ENCODE measurements at regions not wholly inside any gene's neighbourhood (a gene's known extent, or its start where the extent isn't known, plus 50 kb on each side); places are given as distances from the start of the nearest gene placed in this dataset.
"Not testable (repeated sequence)": the region's sequence is repeated elsewhere in the genome, so short reads cannot be mapped to it uniquely, and the experiment has no call there.

DNA sequence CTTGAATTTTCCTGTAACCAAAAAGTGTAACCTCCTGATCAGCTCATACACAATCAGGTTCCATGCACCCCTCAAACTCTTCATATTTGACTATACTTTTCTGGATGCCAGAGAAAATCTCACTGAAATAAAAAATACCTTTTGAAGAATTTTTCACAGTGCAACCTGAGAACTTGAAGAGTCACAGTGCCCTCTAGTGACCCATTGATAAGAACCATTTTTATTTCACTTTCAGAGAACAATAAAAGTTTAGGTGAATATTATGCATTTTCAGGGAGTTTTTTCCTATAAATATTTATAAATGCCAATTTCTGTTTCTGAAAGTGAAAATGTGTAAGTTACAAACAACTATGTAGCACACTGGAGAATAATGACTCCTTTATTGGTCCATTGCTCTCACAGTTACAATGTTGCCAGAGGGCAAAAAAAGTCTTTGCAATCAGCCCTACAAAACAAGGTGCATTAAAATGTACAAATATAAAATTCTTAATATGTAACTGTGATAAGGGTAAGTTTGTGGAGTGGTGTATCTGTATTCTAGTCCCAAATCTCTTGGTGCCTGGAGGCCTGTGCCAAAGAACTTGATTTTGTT lies 153.6 kb upstream of the INTU start:
- Histone ChIP-seq H3K9me3 (no peaks in the 10 kb centered on the region), H3K36me3 (no peaks in the 10 kb centered on the region), H3K4me1 (peaks cover 0 to 14% (median 2%) of the 10 kb centered on the region in 4 donors), H3K4me3 (no peak overlapping the region), H3K27me3 (no peaks in the 10 kb centered on the region), H3K27ac (no peak overlapping the region)
- no peak for DNase-seq
- intact Hi-C loops (cut with DNase I), result no loop called here
- TF ChIP-seq, protein P1, sequence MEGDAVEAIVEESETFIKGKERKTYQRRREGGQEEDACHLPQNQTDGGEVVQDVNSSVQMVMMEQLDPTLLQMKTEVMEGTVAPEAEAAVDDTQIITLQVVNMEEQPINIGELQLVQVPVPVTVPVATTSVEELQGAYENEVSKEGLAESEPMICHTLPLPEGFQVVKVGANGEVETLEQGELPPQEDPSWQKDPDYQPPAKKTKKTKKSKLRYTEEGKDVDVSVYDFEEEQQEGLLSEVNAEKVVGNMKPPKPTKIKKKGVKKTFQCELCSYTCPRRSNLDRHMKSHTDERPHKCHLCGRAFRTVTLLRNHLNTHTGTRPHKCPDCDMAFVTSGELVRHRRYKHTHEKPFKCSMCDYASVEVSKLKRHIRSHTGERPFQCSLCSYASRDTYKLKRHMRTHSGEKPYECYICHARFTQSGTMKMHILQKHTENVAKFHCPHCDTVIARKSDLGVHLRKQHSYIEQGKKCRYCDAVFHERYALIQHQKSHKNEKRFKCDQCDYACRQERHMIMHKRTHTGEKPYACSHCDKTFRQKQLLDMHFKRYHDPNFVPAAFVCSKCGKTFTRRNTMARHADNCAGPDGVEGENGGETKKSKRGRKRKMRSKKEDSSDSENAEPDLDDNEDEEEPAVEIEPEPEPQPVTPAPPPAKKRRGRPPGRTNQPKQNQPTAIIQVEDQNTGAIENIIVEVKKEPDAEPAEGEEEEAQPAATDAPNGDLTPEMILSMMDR (IDR thresholded peaks at IDR 0.05), result peak in 2 of 4 experiments; percentile 27 to 65
- TF ChIP-seq POLR2A (IDR thresholded peaks at IDR 0.05), result no peak
- TF ChIP-seq POLR2AphosphoS5 (IDR thresholded peaks at IDR 0.05), result no peak
- TF ChIP-seq EP300 (IDR thresholded peaks at IDR 0.05), result no peak

DNA sequence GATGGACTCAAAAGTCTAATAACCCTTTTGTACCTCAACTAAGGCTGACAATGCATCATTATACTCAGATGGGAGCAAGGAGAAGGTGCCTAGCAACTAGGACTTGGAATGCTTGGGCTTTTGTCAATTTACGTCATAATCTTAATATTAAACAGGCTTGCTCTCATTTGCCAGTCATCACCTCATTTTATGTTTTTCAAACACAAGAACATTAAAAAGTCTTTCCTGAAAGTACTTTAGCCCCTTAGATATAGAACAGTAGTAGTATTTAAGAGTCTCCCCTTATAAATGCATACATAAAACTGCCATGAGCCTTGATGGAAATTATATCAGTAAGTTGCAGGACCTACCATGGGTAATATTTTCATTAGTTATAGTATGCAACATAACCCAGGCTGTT lies 150.7 kb upstream of the INTU start:
- no peaks in the 10 kb centered on the region for H3K36me3 ChIP-seq
- no peak for DNase-seq
- H3K9me3 ChIP-seq, result no peaks in the 10 kb centered on the region
- 78 to 85% methylated on average over 1 of the region's 1 CpG for WGBS, 2 donors
- H3K4me1 ChIP-seq, result peaks cover 0 to 14% (median 2%) of the 10 kb centered on the region in 4 donors
- H3K27ac ChIP-seq, result no peak overlapping the region
- peak in 1 of 4 donors; percentile 6 for TF ChIP-seq EP300 (IDR thresholded peaks at IDR 0.05)
- TF ChIP-seq POLR2AphosphoS5 (IDR thresholded peaks at IDR 0.05), result peak in 3 of 4 donors; percentile 26 to 79 (median 75)
- TF ChIP-seq POLR2A (IDR thresholded peaks at IDR 0.05), result no peak
- H3K27me3 ChIP-seq, result no peaks in the 10 kb centered on the region
- intact Hi-C loops (cut with DNase I), result no loop called here
- no peak overlapping the region for H3K4me3 ChIP-seq

DNA sequence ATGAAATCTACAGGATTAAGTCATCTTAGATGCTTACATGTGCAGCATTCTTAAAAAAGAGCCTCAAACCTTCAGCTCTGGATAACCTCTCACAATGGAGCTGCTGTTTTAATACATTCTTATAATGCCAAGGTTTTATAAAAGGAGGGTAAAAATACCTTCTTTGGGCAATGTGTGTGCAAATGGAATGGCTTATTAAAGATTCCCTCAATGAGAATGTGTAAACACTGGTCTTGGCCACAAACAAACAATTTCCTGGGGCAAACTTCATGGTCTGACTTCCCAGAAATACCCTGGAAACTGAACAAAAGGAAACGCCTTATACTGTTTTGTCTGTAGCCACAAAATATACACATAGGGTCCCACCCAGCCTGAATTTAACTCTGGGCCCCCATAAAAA lies 148.6 kb upstream of the INTU start:
- 20 to 45% methylated on average over 1 of the region's 1 CpG for WGBS, 2 donors
- intact Hi-C loops (cut with DNase I), result no loop called here

DNA sequence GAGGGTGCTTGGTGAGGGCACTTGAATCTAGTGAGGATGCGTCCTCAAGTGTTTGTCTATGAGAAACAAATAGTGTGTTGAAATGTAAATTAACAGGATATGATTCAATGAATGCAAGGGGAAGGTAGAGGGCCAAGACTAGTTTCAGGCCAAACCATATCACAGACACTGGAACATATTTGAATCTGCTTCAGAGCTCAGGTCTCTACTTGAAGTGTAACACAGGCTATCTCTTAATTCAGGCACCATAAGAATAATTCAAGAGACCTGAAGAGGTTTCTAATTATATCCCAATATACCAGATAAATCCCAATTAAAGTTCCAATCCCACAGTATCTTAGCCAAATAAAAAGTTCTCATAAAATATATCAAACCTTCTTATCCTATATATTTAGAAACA lies 146.5 kb upstream of the INTU start:
- Histone ChIP-seq H3K4me3 (no peak overlapping the region), H3K36me3 (no peaks in the 10 kb centered on the region), H3K27me3 (no peaks in the 10 kb centered on the region), H3K9me3 (no peaks in the 10 kb centered on the region), H3K4me1 (peaks cover 0 to 14% (median 2%) of the 10 kb centered on the region in 4 donors), H3K27ac (no peak overlapping the region)
- DNase-seq, result no peak
- no peak for TF ChIP-seq POLR2AphosphoS5 (IDR thresholded peaks at IDR 0.05)
- TF ChIP-seq POLR2A (IDR thresholded peaks at IDR 0.05), result no peak
- TF ChIP-seq, protein P1 (IDR thresholded peaks at IDR 0.05), result no peak
- TF ChIP-seq EP300 (IDR thresholded peaks at IDR 0.05), result no peak
- WGBS, 2 donors, result 61 to 79% methylated on average over 1 of the region's 1 CpG
- intact Hi-C loops (cut with DNase I), result no loop called here

More for the DNA sequence above, 148.6 kb upstream of the INTU start:
- Histone ChIP-seq H3K4me3 (no peak overlapping the region), H3K27me3 (no peaks in the 10 kb centered on the region), H3K4me1 (peaks cover 0 to 14% (median 2%) of the 10 kb centered on the region in 4 donors), H3K9me3 (no peaks in the 10 kb centered on the region), H3K36me3 (no peaks in the 10 kb centered on the region), H3K27ac (no peak overlapping the region)
- DNase-seq, result no peak
- TF ChIP-seq EP300 (IDR thresholded peaks at IDR 0.05) (no peak), POLR2A (IDR thresholded peaks at IDR 0.05) (no peak), POLR2AphosphoS5 (IDR thresholded peaks at IDR 0.05) (no peak)
- TF ChIP-seq, protein P1 (IDR thresholded peaks at IDR 0.05), result no peak

DNA sequence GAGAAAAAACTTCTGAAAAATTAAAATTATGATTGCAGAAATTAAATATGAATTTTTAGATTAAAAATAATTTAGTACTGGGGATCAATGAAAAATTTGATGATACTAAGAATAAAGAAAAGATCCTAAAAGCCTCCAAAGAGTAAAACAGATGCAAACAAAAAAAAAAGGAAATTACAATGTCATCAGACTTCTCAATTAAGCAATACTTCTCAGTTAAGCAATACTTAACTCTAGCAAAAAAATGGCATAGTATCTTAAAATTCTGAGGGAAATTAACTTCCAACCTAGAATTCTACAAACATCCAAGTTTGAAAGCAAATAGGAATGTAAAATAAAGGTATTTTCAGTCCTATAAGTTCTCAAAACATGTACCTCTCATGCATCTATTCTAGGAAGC lies 141.2 kb upstream of the INTU start:
- H3K9me3 ChIP-seq, result no peaks in the 10 kb centered on the region
- intact Hi-C loops (cut with DNase I), result no loop called here
- H3K27me3 ChIP-seq, result no peaks in the 10 kb centered on the region
- no peak for DNase-seq
- no peak overlapping the region for H3K4me3 ChIP-seq
- H3K27ac ChIP-seq, result no peak overlapping the region
- H3K36me3 ChIP-seq, result no peaks in the 10 kb centered on the region
- TF ChIP-seq POLR2AphosphoS5 (IDR thresholded peaks at IDR 0.05), result no peak
- TF ChIP-seq POLR2A (IDR thresholded peaks at IDR 0.05), result no peak
- TF ChIP-seq, protein P1 (IDR thresholded peaks at IDR 0.05), result no peak
- no peak for TF ChIP-seq EP300 (IDR thresholded peaks at IDR 0.05)
- no peaks in the 10 kb centered on the region for H3K4me1 ChIP-seq

DNA sequence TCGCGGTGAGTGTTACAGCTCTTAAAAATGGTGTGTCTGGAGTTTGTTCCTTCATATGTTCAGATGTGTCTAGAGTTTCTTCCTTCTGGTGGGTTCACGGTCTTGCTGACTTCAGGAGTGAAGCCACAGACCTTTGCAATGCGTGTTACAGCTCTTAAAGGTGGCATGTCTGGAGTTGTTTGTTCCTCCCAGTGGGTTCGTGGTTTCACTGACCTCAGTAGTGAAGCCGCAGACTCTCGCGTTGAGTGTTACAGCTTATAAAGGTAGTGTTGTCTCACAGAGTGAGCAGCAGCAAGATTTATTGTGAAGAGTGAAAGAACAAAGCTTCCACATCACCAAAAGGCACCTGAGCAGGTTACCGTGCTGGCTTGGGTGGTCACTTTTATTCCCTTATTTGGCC lies 135.9 kb upstream of the INTU start:
- H3K4me3 ChIP-seq; H3K9me3 ChIP-seq; H3K4me1 ChIP-seq; H3K36me3 ChIP-seq; H3K27ac ChIP-seq; intact Hi-C loops (cut with DNase I); H3K27me3 ChIP-seq; DNase-seq: not testable (repeated sequence)
- WGBS, 2 donors, result 80 to 86% methylated on average over 9 of the region's 9 CpGs
